KMS-11 (cell line): ENCODE measurements at regions not wholly inside any gene's neighbourhood (a gene's known extent, or its start where the extent isn't known, plus 50 kb on each side); places are given as distances from the start of the nearest gene placed in this dataset.

Source experiments
- H2AFZ ChIP-seq: fragments of 200-600 bp; sonication (generic); 2 replicates; pipeline ENCODE4 v1.6.1; 2016; ENCODE audit warnings: antibody characterized with exemption, mixed run types, low read depth
- H3K27ac ChIP-seq: fragments of 200-600 bp; sonication (generic); 2 replicates; pipeline ENCODE4 v1.6.1; 2016; ENCODE audit warnings: mild to moderate bottlenecking, mixed run types
- H3K27me3 ChIP-seq: fragments of 200-600 bp; sonication (generic); 2 replicates; pipeline ENCODE4 v1.6.1; 2017; ENCODE audit warnings: mild to moderate bottlenecking, low read depth, mixed run types, moderate library complexity; ENCODE audit not compliant: insufficient read depth
- H3K36me3 ChIP-seq: fragments of 200-600 bp; sonication (generic); 2 replicates; pipeline ENCODE4 v1.6.1; 2017; ENCODE audit warnings: mild to moderate bottlenecking, mixed run types; ENCODE audit not compliant: insufficient read depth
- H3K4me1 ChIP-seq: fragments of 200-600 bp; sonication (generic); 2 replicates; pipeline ENCODE4 v1.6.1; 2016; ENCODE audit warnings: mild to moderate bottlenecking, low read depth, mixed run types; ENCODE audit not compliant: poor library complexity, severe bottlenecking
- H3K4me2 ChIP-seq: fragments of 200-600 bp; sonication (generic); 2 replicates; pipeline ENCODE4 v1.7.0; 2016; ENCODE audit warnings: mild to moderate bottlenecking, mixed run types
- H3K4me3 ChIP-seq: fragments of 200-600 bp; sonication (generic); IDR thresholded peaks from 2 replicates; pipeline ENCODE4 v1.6.1; 2017; ENCODE audit warnings: low read depth, low read length, mixed read lengths; ENCODE audit not compliant: insufficient read depth
- H3K79me2 ChIP-seq: fragments of 200-600 bp; sonication (generic); 2 replicates; pipeline ENCODE4 v1.6.1; 2016; ENCODE audit warnings: low read depth, mixed run types; ENCODE audit not compliant: insufficient read depth
- H3K9ac ChIP-seq: fragments of 200-600 bp; sonication (generic); 2 replicates; pipeline ENCODE4 v1.6.1; 2016; ENCODE audit warnings: mild to moderate bottlenecking, mixed run types
- H4K20me1 ChIP-seq: fragments of 200-600 bp; sonication (generic); 2 replicates; pipeline ENCODE4 v1.6.1; 2016; ENCODE audit warnings: mild to moderate bottlenecking, mixed run types; ENCODE audit not compliant: insufficient read depth
- TF ChIP-seq, protein P1 (sequence below): fragments of 200-600 bp; sonication (generic); conservative IDR thresholded peaks from 2 replicates; pipeline ENCODE4 v1.6.1; 2017; ENCODE audit warnings: low read depth, mild to moderate bottlenecking, antibody characterized with exemption, low read length, moderate library complexity, mixed read lengths

DNA sequence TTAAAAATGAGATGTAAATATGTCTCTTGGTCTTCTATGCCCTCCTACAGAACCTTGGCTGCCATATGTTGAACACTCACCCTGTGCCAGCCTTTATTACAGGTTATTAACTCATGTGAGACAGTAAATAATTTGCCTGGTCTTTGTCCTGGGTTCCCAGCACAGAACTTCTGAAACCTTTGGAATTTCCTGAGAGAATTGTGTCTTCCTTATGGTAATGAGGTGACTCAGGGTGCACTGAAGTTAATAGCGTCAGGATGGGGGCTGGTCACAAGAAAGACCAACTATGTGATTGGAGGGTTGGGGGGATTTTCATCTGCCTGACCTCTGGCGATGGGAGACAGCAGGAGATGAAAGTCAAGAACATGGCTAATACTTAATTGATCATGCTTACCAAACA is 289.8 kb upstream of the STS start:
- Histone ChIP-seq H3K27ac (no peak overlapping the region), H3K79me2 (no peaks in the 10 kb centered on the region), H2AFZ (no peak overlapping the region), H3K4me3 (no peak overlapping the region), H3K36me3 (no peaks in the 10 kb centered on the region), H3K9ac (no peak overlapping the region), H3K27me3 (no peaks in the 10 kb centered on the region), H4K20me1 (no peaks in the 10 kb centered on the region), H3K4me2 (no peak overlapping the region), H3K4me1 (no peaks in the 10 kb centered on the region)
- TF ChIP-seq, protein P1, sequence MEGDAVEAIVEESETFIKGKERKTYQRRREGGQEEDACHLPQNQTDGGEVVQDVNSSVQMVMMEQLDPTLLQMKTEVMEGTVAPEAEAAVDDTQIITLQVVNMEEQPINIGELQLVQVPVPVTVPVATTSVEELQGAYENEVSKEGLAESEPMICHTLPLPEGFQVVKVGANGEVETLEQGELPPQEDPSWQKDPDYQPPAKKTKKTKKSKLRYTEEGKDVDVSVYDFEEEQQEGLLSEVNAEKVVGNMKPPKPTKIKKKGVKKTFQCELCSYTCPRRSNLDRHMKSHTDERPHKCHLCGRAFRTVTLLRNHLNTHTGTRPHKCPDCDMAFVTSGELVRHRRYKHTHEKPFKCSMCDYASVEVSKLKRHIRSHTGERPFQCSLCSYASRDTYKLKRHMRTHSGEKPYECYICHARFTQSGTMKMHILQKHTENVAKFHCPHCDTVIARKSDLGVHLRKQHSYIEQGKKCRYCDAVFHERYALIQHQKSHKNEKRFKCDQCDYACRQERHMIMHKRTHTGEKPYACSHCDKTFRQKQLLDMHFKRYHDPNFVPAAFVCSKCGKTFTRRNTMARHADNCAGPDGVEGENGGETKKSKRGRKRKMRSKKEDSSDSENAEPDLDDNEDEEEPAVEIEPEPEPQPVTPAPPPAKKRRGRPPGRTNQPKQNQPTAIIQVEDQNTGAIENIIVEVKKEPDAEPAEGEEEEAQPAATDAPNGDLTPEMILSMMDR, result no peak

DNA sequence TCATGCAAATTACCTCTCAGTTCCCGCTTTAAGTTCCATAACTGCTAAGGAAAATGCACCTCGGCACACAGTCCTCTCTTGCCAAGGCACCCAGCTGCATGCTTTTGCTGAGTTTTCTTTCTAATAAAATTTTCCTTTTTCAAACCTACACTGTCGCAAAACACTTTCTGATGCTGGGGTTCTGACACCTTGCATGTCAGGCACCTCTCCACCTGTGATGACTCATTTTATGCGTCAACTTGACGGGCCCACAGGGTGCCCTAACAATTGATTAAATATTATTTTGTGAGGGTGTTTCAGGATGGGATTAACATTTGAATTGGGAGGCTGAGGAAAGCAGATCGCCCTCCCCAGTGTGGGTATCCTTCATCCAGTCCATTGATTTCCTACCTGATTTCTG is 291.0 kb upstream of the STS start:
- no peaks in the 10 kb centered on the region for H3K4me1 ChIP-seq
- no peak overlapping the region for H3K27ac ChIP-seq
- H3K4me2 ChIP-seq, result no peak overlapping the region
- H3K9ac ChIP-seq, result no peak overlapping the region
- H3K27me3 ChIP-seq, result no peaks in the 10 kb centered on the region
- no peaks in the 10 kb centered on the region for H4K20me1 ChIP-seq
- H3K79me2 ChIP-seq, result no peaks in the 10 kb centered on the region
- no peak overlapping the region for H2AFZ ChIP-seq
- no peaks in the 10 kb centered on the region for H3K36me3 ChIP-seq
- no peak overlapping the region for H3K4me3 ChIP-seq
- TF ChIP-seq, protein P1, result no peak

DNA sequence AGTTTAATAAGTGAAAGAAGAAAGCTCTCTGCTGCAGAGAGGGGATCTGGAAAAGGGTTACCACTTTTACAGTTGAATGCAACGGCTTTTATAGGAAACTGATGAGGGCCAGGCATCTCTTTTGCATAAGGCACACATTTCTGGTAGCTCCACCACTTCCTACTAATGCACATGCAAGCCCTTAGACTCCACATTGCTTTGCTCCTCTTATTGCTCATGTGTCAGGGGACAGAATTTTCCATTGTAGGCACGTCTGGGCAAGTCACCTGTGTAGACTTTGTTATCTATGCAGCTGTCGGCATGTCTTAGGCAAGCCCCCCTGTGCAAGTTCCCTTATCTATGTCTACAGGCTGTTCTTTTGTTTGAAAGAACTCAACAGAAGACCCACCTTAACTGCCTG is 294.6 kb upstream of the STS start:
- H3K4me3 ChIP-seq, result no peak overlapping the region
- no peaks in the 10 kb centered on the region for H3K27me3 ChIP-seq
- H3K4me1 ChIP-seq, result no peaks in the 10 kb centered on the region
- TF ChIP-seq, protein P1, result no peak
- no peaks in the 10 kb centered on the region for H3K36me3 ChIP-seq
- H2AFZ ChIP-seq, result no peak overlapping the region
- H3K9ac ChIP-seq, result no peak overlapping the region
- H3K4me2 ChIP-seq, result no peak overlapping the region
- H3K79me2 ChIP-seq, result no peaks in the 10 kb centered on the region
- no peak overlapping the region for H3K27ac ChIP-seq
- H4K20me1 ChIP-seq, result no peaks in the 10 kb centered on the region

DNA sequence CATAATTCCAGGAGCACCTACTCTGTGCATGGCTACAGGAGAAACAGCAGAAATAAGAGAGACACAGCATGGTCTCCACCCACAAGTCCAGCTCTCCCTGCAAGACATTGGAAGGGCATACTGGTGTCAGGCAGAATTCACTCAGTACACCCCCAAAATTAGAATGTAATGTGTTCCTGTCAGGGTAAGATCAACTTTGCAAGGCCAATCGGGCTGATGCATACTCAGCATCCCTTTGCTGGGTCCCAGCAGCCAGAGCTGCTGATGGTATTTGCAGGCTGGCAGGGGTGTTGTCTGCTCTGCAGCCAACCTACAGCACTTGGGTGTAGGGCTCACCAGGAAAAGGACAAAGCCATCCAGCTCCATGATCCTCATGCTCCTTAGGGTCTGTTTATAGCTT is 295.4 kb upstream of the STS start:
- no peak overlapping the region for H3K27ac ChIP-seq

More for the DNA sequence above, 295.4 kb upstream of the STS start:
- Histone ChIP-seq H3K27me3 (no peaks in the 10 kb centered on the region), H3K9ac (no peak overlapping the region), H3K79me2 (no peaks in the 10 kb centered on the region), H4K20me1 (no peaks in the 10 kb centered on the region), H2AFZ (no peak overlapping the region), H3K4me2 (no peak overlapping the region), H3K36me3 (no peaks in the 10 kb centered on the region), H3K4me3 (no peak overlapping the region), H3K4me1 (no peaks in the 10 kb centered on the region)
- TF ChIP-seq, protein P1, result no peak
